ENCODE measurements at regions not wholly inside any gene's neighbourhood (a gene's known extent, or its start where the extent isn't known, plus 50 kb on each side); places are given as distances from the start of the nearest gene placed in this dataset.

DNA sequence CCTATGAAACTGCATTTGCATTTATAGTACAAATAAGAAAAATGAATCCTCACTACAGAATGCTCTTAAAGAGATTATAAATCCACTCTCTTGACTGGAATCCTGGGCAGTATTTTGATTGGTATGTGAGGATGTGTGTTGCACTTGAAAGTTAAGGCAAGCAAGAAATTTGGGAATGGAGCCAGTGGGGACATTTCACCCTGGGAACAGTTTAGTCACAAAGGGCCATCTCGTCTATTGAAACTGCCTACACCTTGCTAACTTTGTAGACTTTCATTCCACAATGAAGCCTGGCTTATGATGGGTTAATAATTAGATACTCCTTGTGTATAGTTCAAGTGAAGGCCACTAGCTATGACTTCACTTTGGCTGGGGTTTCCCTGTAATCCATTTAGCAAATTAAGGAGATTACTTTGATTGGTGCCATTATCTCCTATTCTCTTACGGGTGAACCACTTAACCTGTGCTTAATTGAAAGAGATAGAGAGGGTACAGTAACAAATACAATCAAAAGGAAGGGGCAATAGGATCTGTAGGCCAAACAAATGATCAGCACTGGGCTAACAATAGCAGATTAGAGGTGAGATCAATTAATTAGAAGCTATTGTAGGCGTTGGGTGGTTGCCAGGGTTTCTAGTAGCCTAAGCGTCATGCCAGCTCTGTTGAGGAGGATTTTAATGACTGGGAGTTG lies 146.9 kb upstream of the RARB start:
- no peaks in the 10 kb centered on the region for H3K27me3 ChIP-seq (ENCODE audit: insufficient read depth, low read depth, low read length)
- TF ChIP-seq TAF1 (IDR thresholded peaks at IDR 0.05; ENCODE audit: low read depth): no peak

DNA sequence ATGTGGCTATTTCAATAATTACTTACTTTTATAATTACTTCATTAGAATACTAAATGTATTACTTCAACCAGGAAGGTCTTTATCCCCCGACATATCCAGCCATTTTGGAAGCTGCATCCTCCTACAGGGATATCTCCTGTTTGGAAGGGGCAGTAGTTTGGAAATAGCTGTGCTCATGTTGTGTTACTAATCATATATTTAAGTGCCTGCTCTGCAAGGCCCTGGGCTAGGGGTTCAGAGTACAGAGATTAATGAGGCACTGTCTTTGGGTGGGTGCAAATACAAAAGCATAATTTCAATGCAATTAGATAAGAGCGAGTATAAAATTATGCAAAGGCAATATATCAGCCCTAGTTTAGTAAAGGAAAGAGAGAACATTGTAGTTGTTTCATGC lies 146.3 kb upstream of the RARB start:
- no peaks in the 10 kb centered on the region for H3K9me3 ChIP-seq (ENCODE audit: low read length)
- H2AFZ ChIP-seq (ENCODE audit: low read depth, low read length): no peak overlapping the region
- H3K36me3 ChIP-seq (ENCODE audit: insufficient read depth, low read length): no peaks in the 10 kb centered on the region
- no peaks in the 10 kb centered on the region for H3K27me3 ChIP-seq (ENCODE audit: insufficient read depth, low read depth, low read length)
- H3K4me2 ChIP-seq (ENCODE audit: low read length): no peak overlapping the region
- no peaks in the 10 kb centered on the region for H4K20me1 ChIP-seq (ENCODE audit: insufficient read depth)
- H3F3A ChIP-seq (ENCODE audit: insufficient read depth, low read length, poor library complexity, severe bottlenecking): no peaks in the 10 kb centered on the region
- H3K4me3 ChIP-seq (ENCODE audit: low read length): no peak overlapping the region
- no peaks in the 10 kb centered on the region for H3K9me2 ChIP-seq (ENCODE audit: insufficient read depth, low read length)
- no peak overlapping the region for H3K9ac ChIP-seq (ENCODE audit: low read length)
- TF ChIP-seq TAF1 (IDR thresholded peaks at IDR 0.05; ENCODE audit: low read depth) (no peak), POLR2AphosphoS5 (IDR thresholded peaks at IDR 0.05) (no peak), EZH2 (IDR thresholded peaks at IDR 0.05; ENCODE audit: borderline replicate concordance, insufficient read depth, low read length, poor library complexity, severe bottlenecking) (no peak), SMC3 (conservative IDR thresholded peaks at IDR 0.05; ENCODE audit: poor library complexity) (no peak)
- TF ChIP-seq, protein P1, sequence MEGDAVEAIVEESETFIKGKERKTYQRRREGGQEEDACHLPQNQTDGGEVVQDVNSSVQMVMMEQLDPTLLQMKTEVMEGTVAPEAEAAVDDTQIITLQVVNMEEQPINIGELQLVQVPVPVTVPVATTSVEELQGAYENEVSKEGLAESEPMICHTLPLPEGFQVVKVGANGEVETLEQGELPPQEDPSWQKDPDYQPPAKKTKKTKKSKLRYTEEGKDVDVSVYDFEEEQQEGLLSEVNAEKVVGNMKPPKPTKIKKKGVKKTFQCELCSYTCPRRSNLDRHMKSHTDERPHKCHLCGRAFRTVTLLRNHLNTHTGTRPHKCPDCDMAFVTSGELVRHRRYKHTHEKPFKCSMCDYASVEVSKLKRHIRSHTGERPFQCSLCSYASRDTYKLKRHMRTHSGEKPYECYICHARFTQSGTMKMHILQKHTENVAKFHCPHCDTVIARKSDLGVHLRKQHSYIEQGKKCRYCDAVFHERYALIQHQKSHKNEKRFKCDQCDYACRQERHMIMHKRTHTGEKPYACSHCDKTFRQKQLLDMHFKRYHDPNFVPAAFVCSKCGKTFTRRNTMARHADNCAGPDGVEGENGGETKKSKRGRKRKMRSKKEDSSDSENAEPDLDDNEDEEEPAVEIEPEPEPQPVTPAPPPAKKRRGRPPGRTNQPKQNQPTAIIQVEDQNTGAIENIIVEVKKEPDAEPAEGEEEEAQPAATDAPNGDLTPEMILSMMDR (IDR thresholded peaks at IDR 0.05; ENCODE audit: poor library complexity, severe bottlenecking): no peak
- TF ChIP-seq, protein P2, sequence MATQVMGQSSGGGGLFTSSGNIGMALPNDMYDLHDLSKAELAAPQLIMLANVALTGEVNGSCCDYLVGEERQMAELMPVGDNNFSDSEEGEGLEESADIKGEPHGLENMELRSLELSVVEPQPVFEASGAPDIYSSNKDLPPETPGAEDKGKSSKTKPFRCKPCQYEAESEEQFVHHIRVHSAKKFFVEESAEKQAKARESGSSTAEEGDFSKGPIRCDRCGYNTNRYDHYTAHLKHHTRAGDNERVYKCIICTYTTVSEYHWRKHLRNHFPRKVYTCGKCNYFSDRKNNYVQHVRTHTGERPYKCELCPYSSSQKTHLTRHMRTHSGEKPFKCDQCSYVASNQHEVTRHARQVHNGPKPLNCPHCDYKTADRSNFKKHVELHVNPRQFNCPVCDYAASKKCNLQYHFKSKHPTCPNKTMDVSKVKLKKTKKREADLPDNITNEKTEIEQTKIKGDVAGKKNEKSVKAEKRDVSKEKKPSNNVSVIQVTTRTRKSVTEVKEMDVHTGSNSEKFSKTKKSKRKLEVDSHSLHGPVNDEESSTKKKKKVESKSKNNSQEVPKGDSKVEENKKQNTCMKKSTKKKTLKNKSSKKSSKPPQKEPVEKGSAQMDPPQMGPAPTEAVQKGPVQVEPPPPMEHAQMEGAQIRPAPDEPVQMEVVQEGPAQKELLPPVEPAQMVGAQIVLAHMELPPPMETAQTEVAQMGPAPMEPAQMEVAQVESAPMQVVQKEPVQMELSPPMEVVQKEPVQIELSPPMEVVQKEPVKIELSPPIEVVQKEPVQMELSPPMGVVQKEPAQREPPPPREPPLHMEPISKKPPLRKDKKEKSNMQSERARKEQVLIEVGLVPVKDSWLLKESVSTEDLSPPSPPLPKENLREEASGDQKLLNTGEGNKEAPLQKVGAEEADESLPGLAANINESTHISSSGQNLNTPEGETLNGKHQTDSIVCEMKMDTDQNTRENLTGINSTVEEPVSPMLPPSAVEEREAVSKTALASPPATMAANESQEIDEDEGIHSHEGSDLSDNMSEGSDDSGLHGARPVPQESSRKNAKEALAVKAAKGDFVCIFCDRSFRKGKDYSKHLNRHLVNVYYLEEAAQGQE (IDR thresholded peaks at IDR 0.05; ENCODE audit: borderline replicate concordance): no peak
- H3K79me2 ChIP-seq (replicated peaks; ENCODE audit: insufficient read depth, low read length): no peaks in the 10 kb centered on the region
- H3K27ac ChIP-seq (ENCODE audit: low read length): no peak overlapping the region

More for the DNA sequence above, 146.9 kb upstream of the RARB start:
- Histone ChIP-seq H3K79me2 (replicated peaks; ENCODE audit: insufficient read depth, low read length) (no peaks in the 10 kb centered on the region), H4K20me1 (ENCODE audit: insufficient read depth) (no peaks in the 10 kb centered on the region), H3K9me3 (ENCODE audit: low read length) (no peaks in the 10 kb centered on the region), H3K4me2 (ENCODE audit: low read length) (no peak overlapping the region), H3F3A (ENCODE audit: insufficient read depth, low read length, poor library complexity, severe bottlenecking) (no peaks in the 10 kb centered on the region), H2AFZ (ENCODE audit: low read depth, low read length) (no peak overlapping the region), H3K36me3 (ENCODE audit: insufficient read depth, low read length) (no peaks in the 10 kb centered on the region), H3K27ac (ENCODE audit: low read length) (no peak overlapping the region), H3K9ac (ENCODE audit: low read length) (no peak overlapping the region), H3K4me3 (ENCODE audit: low read length) (no peak overlapping the region), H3K9me2 (ENCODE audit: insufficient read depth, low read length) (no peaks in the 10 kb centered on the region)

DNA sequence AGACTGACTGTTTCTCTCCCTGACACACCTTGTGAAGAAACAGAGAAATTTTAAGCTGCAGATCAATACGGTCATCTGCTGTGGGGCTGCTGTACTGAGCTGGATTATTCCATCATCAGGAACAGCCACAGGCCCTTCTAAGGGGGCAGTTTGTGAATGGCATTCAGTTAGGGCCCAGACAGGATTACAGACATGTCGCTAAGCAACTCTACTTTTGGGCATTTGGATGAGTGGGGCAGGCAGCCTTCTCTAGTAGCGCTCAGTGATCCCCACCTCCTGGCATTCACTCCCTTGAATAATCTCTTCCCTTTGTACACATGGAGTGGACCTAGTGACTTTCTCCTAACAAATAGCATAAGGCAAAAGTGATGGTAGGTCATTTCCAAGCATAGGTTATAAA lies 144.4 kb upstream of the RARB start:
- TF ChIP-seq, protein P1 (IDR thresholded peaks at IDR 0.05; ENCODE audit: poor library complexity, severe bottlenecking): no peak
- no peak for TF ChIP-seq POLR2AphosphoS5 (IDR thresholded peaks at IDR 0.05)
- TF ChIP-seq EP300 (conservative IDR thresholded peaks at IDR 0.05; ENCODE audit: poor library complexity, severe bottlenecking): no peak
- TF ChIP-seq MXI1 (conservative IDR thresholded peaks at IDR 0.05; ENCODE audit: poor library complexity, severe bottlenecking): no peak
- no peak for TF ChIP-seq EZH2 (IDR thresholded peaks at IDR 0.05; ENCODE audit: borderline replicate concordance, insufficient read depth, low read length, poor library complexity, severe bottlenecking)
- no peak for TF ChIP-seq RAD21 (conservative IDR thresholded peaks at IDR 0.05)
- TF ChIP-seq, protein P2 (IDR thresholded peaks at IDR 0.05; ENCODE audit: borderline replicate concordance): no peak
- no peak for TF ChIP-seq TAF1 (IDR thresholded peaks at IDR 0.05; ENCODE audit: low read depth)
- no peak for TF ChIP-seq SMC3 (conservative IDR thresholded peaks at IDR 0.05; ENCODE audit: poor library complexity)
- H3K27me3 ChIP-seq (ENCODE audit: insufficient read depth, low read depth, low read length): no peaks in the 10 kb centered on the region
- H3K4me2 ChIP-seq (ENCODE audit: low read length): no peak overlapping the region

More for the DNA sequence above, 144.4 kb upstream of the RARB start:
- Histone ChIP-seq H3K9ac (ENCODE audit: low read length) (no peak overlapping the region), H4K20me1 (ENCODE audit: insufficient read depth) (no peaks in the 10 kb centered on the region), H3K9me2 (ENCODE audit: insufficient read depth, low read length) (no peaks in the 10 kb centered on the region), H2AFZ (ENCODE audit: low read depth, low read length) (no peak overlapping the region), H3K79me2 (replicated peaks; ENCODE audit: insufficient read depth, low read length) (no peaks in the 10 kb centered on the region), H3K27ac (ENCODE audit: low read length) (no peak overlapping the region), H3K9me3 (ENCODE audit: low read length) (no peaks in the 10 kb centered on the region), H3K4me3 (ENCODE audit: low read length) (no peak overlapping the region), H3K36me3 (ENCODE audit: insufficient read depth, low read length) (no peaks in the 10 kb centered on the region), H3F3A (ENCODE audit: insufficient read depth, low read length, poor library complexity, severe bottlenecking) (no peaks in the 10 kb centered on the region)
